GM12875 (cell line): ENCODE measurements at regions not wholly inside any gene's neighbourhood (a gene's known extent, or its start where the extent isn't known, plus 50 kb on each side); places are given as distances from the start of the nearest gene placed in this dataset.

Experiments
- H3K4me3 ChIP-seq: one replicate; pipeline ENCODE4 v1.5.1; 2011; ENCODE audit warnings: low read depth, low read length, control low read depth
- TF ChIP-seq, protein P1 (sequence below): IDR thresholded peaks from 2 replicates; pipeline ENCODE4 v1.5.1; 2011; ENCODE audit warnings: low read depth, mild to moderate bottlenecking, control low read depth, inconsistent platforms, low read length, moderate library complexity, borderline replicate concordance; ENCODE audit not compliant: insufficient read depth

DNA sequence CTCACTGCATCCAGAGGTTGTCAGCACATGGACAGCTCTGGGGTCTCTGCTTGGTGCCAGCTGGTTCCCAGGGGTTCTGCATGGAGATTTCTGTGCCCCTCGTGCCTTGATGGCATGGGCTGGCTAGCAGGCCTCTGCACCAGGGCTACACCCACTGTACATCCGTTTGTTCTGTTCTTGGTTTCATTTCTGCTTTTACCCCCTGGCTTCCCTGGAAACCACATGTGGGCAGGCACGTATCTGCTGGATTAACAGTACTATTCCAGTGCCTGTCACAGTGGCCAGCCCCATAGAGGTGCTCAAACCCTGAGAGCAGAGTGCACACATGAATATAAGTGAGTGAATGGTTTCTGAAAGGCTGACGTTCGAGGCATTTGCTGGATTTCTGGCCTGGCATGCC is 207.2 kb upstream of the GPR26 start:
- TF ChIP-seq, protein P1, sequence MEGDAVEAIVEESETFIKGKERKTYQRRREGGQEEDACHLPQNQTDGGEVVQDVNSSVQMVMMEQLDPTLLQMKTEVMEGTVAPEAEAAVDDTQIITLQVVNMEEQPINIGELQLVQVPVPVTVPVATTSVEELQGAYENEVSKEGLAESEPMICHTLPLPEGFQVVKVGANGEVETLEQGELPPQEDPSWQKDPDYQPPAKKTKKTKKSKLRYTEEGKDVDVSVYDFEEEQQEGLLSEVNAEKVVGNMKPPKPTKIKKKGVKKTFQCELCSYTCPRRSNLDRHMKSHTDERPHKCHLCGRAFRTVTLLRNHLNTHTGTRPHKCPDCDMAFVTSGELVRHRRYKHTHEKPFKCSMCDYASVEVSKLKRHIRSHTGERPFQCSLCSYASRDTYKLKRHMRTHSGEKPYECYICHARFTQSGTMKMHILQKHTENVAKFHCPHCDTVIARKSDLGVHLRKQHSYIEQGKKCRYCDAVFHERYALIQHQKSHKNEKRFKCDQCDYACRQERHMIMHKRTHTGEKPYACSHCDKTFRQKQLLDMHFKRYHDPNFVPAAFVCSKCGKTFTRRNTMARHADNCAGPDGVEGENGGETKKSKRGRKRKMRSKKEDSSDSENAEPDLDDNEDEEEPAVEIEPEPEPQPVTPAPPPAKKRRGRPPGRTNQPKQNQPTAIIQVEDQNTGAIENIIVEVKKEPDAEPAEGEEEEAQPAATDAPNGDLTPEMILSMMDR, result no peak
- no peak overlapping the region for H3K4me3 ChIP-seq

DNA sequence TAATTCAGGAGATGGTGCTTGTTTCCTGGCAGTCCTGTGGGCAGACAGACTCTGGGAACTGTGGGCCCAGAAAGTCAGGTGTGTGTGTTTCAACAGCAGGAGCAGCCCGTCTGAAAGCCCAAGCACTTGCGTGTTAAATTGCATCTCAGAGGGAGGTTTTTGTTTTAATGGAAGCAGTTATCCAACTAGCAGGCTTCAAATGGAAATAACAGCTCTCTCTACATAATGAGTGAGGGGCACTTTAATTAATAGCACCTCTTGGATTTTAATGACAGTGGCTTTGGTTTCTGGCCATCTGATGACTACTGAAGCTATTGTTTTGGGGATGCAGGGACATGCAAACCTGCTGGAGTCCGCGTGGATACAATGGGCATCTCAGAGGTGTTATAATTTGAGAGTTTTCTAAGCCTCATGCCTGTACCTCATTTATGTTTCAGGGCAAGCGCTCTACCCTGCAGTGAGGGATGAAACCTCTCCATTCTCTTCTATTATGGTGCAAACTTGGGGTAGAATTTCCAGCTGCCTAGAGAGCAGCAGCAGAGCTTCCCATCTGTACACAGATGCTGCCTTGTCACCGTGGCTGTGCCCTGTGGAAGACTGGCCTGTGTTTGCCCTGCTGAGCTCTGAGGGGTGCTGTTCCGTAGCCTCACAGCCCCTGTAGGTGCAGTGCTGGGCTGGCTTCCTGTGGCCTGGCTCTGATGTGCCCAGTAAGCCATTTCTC is 206.6 kb upstream of the GPR26 start:
- H3K4me3 ChIP-seq, result no peak overlapping the region
- TF ChIP-seq, protein P1, result no peak

DNA sequence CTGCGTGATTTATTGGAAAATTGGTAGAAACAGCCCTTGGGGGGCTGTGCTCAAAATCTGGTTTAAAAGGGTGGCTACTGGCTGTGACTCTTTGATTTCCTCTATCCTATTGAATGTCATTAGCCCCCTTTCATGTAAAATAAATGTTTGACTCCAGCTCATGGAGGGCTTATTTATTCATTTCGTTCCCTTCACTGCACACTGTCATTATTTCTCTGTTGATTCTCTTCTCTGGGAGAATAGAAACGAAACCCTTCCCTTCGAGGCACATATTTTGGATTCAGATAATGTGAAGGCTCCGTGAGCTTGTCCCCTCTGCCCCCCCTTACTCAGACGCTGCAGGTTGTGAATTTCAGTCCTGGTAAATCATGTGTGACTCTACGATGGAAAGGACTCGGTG is 203.9 kb upstream of the GPR26 start:
- H3K4me3 ChIP-seq, result no peak overlapping the region
- TF ChIP-seq, protein P1, result no peak

DNA sequence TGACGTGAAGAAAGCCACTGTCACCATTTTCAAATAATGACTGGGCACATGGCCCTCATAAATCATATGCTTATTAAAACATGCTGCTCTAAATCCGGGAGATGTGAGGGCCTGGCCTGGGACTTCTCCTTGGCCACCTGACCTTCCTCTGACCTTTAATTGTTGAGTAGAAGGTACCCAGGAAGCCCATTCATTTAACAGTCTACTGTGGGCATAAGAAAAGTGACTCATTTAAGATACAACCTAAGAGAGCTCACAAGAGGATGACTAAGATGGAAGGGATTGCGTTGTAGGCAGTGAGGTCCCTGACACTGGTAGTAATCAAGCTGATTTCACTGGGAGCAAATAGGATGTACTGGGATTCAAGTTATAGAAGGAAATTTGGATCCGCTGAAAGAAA is 203.4 kb upstream of the GPR26 start:
- TF ChIP-seq, protein P1, result no peak
- no peak overlapping the region for H3K4me3 ChIP-seq

DNA sequence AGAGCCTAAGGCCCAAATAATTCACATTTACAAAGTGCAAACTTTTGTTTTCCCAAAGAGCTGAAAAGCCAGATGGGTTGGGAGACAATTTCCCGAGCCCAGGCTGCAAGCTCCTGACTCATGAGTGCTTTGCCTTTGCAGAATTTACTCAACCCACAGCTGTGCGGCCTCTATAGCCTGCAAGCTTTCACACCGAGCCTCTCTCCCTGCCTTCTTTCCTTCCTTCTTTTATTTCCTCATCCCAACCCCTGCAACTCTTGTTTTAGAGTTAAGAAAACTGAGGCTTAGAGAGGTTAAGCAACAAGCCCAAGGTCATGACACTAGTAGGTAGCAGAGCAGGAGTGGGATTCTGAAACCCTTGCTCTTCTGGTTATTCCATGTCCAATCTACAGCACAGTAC is 203.0 kb upstream of the GPR26 start:
- TF ChIP-seq, protein P1, result no peak
- no peak overlapping the region for H3K4me3 ChIP-seq

DNA sequence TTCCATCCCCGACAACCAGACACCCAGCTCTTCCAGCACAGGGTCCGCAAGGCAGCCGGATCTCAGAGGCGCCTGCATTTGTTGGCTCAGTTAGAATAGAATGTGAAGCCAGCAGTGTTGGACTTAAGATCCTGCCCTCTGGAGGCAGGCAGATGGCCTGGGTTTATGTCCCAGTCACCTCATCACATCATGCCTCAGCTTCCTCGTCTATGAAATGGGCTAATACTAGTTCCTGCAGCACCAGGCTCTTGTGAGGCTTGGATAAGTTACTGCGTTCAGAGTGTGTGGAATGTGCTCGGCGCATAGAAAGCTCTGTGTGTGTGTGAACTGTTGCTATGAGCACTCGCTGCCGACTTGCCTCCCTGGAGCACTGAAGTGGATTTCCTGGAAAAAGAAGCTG is 202.5 kb upstream of the GPR26 start:
- TF ChIP-seq, protein P1, result no peak

More for the DNA sequence above, 202.5 kb upstream of the GPR26 start:
- no peak overlapping the region for H3K4me3 ChIP-seq
